A549 (cell line): ENCODE measurements at regions not wholly inside any gene's neighbourhood (a gene's known extent, or its start where the extent isn't known, plus 50 kb on each side); places are given as distances from the start of the nearest gene placed in this dataset.

Experiments used
- ATAC-seq, 2 experiments: fragments of 200-7000 bp in 1 of 2; fragments of >200 bp in 1 of 2; cut with Nextera tagmentation in 1 of 2; cut with Tn5 transposase in 1 of 2; 3 replicates each; pipeline versions ENCODE4 v1.8.0 to v1.9.1; 2018 to 2020; ENCODE audit warnings: mild to moderate bottlenecking in 1 of 2, moderate library complexity in 1 of 2
- CTCF ChIA-PET: fragments of 300-600 bp; sonication (Branson Sonifier 250); formaldehyde crosslinking; extraction: SDS; loops from one replicate; lab custom pipeline; 2021; ENCODE audit warnings: antibody characterized with exemption, inconsistent platforms; lab: Yijun Ruan, JAX
- POLR2A ChIA-PET: fragments of 350-600 bp; formaldehyde crosslinking; extraction: SDS; loops from one replicate; lab custom pipeline; 2021; ENCODE audit warnings: antibody characterized with exemption, inconsistent platforms; lab: Yijun Ruan, JAX
- DNase-seq, 2 experiments: peaks; one replicate each; pipeline versions ENCODE4 v3.0.0 to v3.0.0-alpha.2; 2011 to 2016; ENCODE audit warnings: low read depth in 1 of 2, low spot score in 1 of 2
- FAIRE-seq: peaks from 2 replicates; lab custom pipeline; 2011; peaks lifted over from hg19 to GRCh38; lab: Jason Lieb, UNC
- H3K27ac ChIP-seq, 2 experiments: fragments of >200 bp; sonication (Bioruptor Twin); formaldehyde crosslinking; 3 replicates each; pipeline ENCODE4 v1.5.1; 2016 to 2017
- H3K4me1 ChIP-seq: fragments of >200 bp; sonication (Bioruptor Twin); formaldehyde crosslinking; 3 replicates; pipeline ENCODE4 v1.6.1; 2016
- H3K4me2 ChIP-seq: fragments of >200 bp; sonication (Bioruptor Twin); formaldehyde crosslinking; 3 replicates; pipeline ENCODE4 v1.6.1; 2016
- H3K4me3 ChIP-seq: fragments of >200 bp; sonication (Bioruptor Twin); formaldehyde crosslinking; 3 replicates; pipeline ENCODE4 v1.5.1; 2016
- H3K9me3 ChIP-seq: fragments of >200 bp; sonication (Bioruptor Twin); formaldehyde crosslinking; 3 replicates; pipeline ENCODE4 v1.6.1; 2016
- CBX2 ChIP-seq: fragments of 200-600 bp; sonication (generic); IDR thresholded peaks from 2 replicates; pipeline ENCODE4 v1.6.1; 2016; ENCODE audit warnings: low read depth, mild to moderate bottlenecking, borderline replicate concordance
- EHF ChIP-seq: fragments of 250-450 bp; sonication (Bioruptor Pico); IDR thresholded peaks from 2 replicates; pipeline ENCODE4 v1.5.0; 2020; ENCODE audit warnings: mild to moderate bottlenecking
- EP300 ChIP-seq, 2 experiments: fragments of >200 bp; sonication (Bioruptor Twin); formaldehyde crosslinking; IDR thresholded peaks; 2 replicates in 1 of 2; 3 replicates in 1 of 2; pipeline ENCODE4 v1.6.1; 2016 to 2017
- ESRRA ChIP-seq: fragments of 150-350 bp; IDR thresholded peaks from 2 replicates; pipeline ENCODE4 v1.6.1; 2014; ENCODE audit warnings: mild to moderate bottlenecking, low read length, borderline replicate concordance
- FOSL2 ChIP-seq, 2 experiments: fragments of 450-650 bp in 1 of 2; fragments of >200 bp in 1 of 2; sonication (Bioruptor Twin) in 1 of 2; formaldehyde crosslinking; IDR thresholded peaks; 2 replicates each; pipeline versions ENCODE4 v1.5.0 to v1.6.1; 2016 to 2020; ENCODE audit warnings: mild to moderate bottlenecking in 1 of 2, moderate library complexity in 1 of 2
- HDAC2 ChIP-seq: fragments of 200-600 bp; sonication (generic); IDR thresholded peaks from 2 replicates; pipeline ENCODE4 v1.6.1; 2016
- JUN ChIP-seq, 2 experiments: fragments of >200 bp; sonication (Bioruptor Twin); formaldehyde crosslinking; IDR thresholded peaks; 2 replicates in 1 of 2; 3 replicates in 1 of 2; pipeline ENCODE4 v1.6.1; 2016 to 2017
- JUNB ChIP-seq: fragments of >200 bp; sonication (Bioruptor Twin); formaldehyde crosslinking; IDR thresholded peaks from 2 replicates; pipeline ENCODE4 v1.6.1; 2016
- MAFK ChIP-seq: fragments of 450-650 bp; IDR thresholded peaks from 2 replicates; pipeline ENCODE4 v1.6.1; 2014; ENCODE audit not compliant: partially characterized antibody
- POLR2AphosphoS2 ChIP-seq: conservative IDR thresholded peaks from 2 replicates; pipeline ENCODE4 v1.6.1; 2012; ENCODE audit warnings: low read length, improper control_type of control experiment, inconsistent platforms
- RCOR1 ChIP-seq: fragments of 150-350 bp; IDR thresholded peaks from 2 replicates; pipeline ENCODE4 v1.6.1; 2014; ENCODE audit warnings: antibody characterized with exemption, low read length, low read depth
- SMC3 ChIP-seq: fragments of >200 bp; sonication (Bioruptor Twin); formaldehyde crosslinking; IDR thresholded peaks from 3 replicates; pipeline ENCODE4 v1.6.1; 2018; ENCODE audit warnings: inconsistent platforms
- SREBF2 ChIP-seq: fragments of 450-650 bp; IDR thresholded peaks from 2 replicates; pipeline ENCODE4 v1.6.1; 2014; ENCODE audit warnings: mild to moderate bottlenecking, moderate library complexity
- WGBS: methylation state at CpG from one replicate; pipeline ENCODE4 v1.1.6; 2017; ENCODE audit errors: missing lambda C conversion rate; 5-methylcytosine and 5-hydroxymethylcytosine counted together
- TF ChIP-seq, protein P1 (sequence below): fragments of 450-650 bp; IDR thresholded peaks from 2 replicates; pipeline ENCODE4 v1.6.1; 2014; ENCODE audit warnings: antibody characterized with exemption
- TF ChIP-seq, protein P2 (sequence below): fragments of >200 bp; sonication (Bioruptor Twin); formaldehyde crosslinking; IDR thresholded peaks from 3 replicates; pipeline ENCODE4 v1.6.1; 2016
- TF ChIP-seq, protein P3 (sequence below): fragments of 250-450 bp; sonication (Bioruptor Pico); IDR thresholded peaks from 2 replicates; pipeline ENCODE4 v1.5.0; 2020; ENCODE audit warnings: low read depth, mild to moderate bottlenecking, moderate library complexity
- TF ChIP-seq, protein P4 (sequence below): IDR thresholded peaks from 2 replicates; pipeline ENCODE4 v1.6.1; 2012
- TF ChIP-seq, protein P5 (sequence below): IDR thresholded peaks from 2 replicates; pipeline ENCODE4 v1.6.1; 2012
- TF ChIP-seq, protein P6 (sequence below): fragments of 200-600 bp; sonication (generic); IDR thresholded peaks from 2 replicates; pipeline ENCODE4 v1.6.1; 2016; ENCODE audit warnings: antibody characterized with exemption, mild to moderate bottlenecking, moderate library complexity

DNA sequence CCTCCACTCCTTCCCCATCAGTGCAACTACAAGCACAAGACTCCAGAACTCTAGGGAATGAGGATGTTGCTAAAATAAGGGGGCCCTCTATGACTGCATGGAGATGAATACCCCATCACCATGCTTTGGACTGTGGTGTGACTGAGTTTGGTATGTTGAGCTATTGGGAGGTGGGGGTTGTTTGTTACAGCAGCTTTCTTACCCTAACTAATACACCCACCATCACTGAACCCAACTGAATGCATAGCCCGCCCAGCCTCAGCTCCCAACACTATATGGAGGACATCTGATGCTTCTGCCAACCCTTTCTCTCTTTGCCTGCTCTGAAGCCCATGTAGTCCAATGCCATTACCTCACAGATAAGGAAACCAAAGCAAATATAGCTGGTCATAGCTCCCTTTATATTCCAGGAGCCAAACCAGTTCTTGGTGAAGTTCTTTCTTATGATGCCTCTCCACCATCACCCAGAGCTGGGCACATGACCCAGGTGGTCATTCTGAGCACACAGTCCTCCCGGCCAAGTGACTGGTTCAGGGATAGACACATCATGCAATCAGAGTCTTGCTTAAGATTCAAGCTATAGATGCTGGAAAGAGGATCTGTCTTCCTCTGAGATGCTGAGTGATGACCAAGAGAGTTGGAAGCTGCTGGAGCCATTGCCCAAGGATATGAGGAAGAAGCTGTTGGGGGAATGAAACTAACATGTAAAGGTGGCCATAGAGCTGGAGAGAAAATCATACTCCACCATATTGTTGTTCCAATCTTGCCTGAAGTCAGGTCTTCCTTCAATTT is 155.6 kb upstream of the HAAO start:
- FAIRE-seq: no peak
- ChIA-PET CTCF (interaction anchor here (0.6 to 9.3 kb wide), 66 partner anchors 9 to 662 kb away, joined by 3 to 166 read pairs (median 4); partner anchors contain the start of genes THADA and ZFP36L2), POLR2A (no interaction called here)
- WGBS: 73% methylated on average over 2 of the region's 2 CpGs
- TF ChIP-seq ESRRA (no peak), EP300 (IDR thresholded peaks at IDR 0.05) (no peak), JUNB (no peak), MAFK (no peak), POLR2AphosphoS2 (no peak), CBX2 (no peak), RCOR1 (no peak), SMC3 (no peak), JUN (IDR thresholded peaks at IDR 0.05) (no peak), EHF (CRISPR knock-in tag) (no peak), FOSL2 (IDR thresholded peaks at IDR 0.05) (no peak), FOSL2 (CRISPR knock-in tag; IDR thresholded peaks at IDR 0.05) (no peak), HDAC2 (no peak)
- TF ChIP-seq, protein P1, sequence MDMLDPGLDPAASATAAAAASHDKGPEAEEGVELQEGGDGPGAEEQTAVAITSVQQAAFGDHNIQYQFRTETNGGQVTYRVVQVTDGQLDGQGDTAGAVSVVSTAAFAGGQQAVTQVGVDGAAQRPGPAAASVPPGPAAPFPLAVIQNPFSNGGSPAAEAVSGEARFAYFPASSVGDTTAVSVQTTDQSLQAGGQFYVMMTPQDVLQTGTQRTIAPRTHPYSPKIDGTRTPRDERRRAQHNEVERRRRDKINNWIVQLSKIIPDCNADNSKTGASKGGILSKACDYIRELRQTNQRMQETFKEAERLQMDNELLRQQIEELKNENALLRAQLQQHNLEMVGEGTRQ: no peak
- TF ChIP-seq, protein P2, sequence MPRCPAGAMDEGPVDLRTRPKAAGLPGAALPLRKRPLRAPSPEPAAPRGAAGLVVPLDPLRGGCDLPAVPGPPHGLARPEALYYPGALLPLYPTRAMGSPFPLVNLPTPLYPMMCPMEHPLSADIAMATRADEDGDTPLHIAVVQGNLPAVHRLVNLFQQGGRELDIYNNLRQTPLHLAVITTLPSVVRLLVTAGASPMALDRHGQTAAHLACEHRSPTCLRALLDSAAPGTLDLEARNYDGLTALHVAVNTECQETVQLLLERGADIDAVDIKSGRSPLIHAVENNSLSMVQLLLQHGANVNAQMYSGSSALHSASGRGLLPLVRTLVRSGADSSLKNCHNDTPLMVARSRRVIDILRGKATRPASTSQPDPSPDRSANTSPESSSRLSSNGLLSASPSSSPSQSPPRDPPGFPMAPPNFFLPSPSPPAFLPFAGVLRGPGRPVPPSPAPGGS: no peak
- TF ChIP-seq, protein P3, sequence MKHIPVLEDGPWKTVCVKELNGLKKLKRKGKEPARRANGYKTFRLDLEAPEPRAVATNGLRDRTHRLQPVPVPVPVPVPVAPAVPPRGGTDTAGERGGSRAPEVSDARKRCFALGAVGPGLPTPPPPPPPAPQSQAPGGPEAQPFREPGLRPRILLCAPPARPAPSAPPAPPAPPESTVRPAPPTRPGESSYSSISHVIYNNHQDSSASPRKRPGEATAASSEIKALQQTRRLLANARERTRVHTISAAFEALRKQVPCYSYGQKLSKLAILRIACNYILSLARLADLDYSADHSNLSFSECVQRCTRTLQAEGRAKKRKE (CRISPR knock-in tag): no peak
- H3K4me2 ChIP-seq: no peak overlapping the region
- no peak overlapping the region for H3K4me3 ChIP-seq
- H3K4me1 ChIP-seq: no peaks in the 10 kb centered on the region
- no peak for ATAC-seq
- DNase-seq: no peak
- no peak overlapping the region for H3K27ac ChIP-seq
- H3K9me3 ChIP-seq: no peaks in the 10 kb centered on the region

DNA sequence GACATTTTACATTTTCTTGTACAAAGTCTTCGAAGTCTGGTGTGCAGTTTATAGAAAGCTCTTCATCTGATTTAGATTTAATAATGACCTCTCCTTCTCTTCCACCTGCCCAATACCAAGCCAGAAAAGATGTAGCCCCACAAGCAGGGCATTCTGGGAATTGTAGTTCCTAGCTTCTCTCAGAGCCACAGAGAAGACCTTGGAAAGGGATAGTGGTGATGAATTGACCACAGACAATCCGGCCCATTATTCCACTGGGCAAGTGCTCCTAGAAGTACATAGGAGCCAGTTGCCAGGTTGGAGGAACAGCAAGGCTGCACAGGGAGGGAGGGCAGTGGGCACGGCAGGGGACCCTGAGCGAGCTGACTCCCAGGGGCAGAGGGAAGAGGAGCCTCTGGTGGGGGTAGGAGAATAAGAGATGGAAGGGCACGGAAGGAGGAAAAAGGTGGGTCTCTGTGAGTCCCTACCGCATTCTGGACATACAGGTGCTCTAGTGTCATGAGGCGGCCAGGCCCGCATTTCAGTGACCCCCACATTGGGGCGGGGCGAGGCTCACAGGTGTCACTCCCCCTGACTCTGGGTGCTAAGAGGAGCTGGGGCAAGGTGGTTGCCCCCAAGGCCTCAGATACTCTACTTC is 152.5 kb upstream of the HAAO start:
- DNase-seq: peak; percentile 44 to 60
- Histone ChIP-seq H3K9me3 (no peaks in the 10 kb centered on the region), H3K4me2 (no peak overlapping the region), H3K4me3 (no peak overlapping the region)
- 71% methylated on average over 10 of the region's 10 CpGs for WGBS
- TF ChIP-seq, protein P4, sequence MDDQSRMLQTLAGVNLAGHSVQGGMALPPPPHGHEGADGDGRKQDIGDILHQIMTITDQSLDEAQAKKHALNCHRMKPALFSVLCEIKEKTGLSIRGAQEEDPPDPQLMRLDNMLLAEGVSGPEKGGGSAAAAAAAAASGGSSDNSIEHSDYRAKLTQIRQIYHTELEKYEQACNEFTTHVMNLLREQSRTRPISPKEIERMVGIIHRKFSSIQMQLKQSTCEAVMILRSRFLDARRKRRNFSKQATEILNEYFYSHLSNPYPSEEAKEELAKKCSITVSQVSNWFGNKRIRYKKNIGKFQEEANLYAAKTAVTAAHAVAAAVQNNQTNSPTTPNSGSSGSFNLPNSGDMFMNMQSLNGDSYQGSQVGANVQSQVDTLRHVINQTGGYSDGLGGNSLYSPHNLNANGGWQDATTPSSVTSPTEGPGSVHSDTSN: no peak
- TF ChIP-seq, protein P5, sequence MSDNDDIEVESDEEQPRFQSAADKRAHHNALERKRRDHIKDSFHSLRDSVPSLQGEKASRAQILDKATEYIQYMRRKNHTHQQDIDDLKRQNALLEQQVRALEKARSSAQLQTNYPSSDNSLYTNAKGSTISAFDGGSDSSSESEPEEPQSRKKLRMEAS: no peak
- TF ChIP-seq, protein P6, sequence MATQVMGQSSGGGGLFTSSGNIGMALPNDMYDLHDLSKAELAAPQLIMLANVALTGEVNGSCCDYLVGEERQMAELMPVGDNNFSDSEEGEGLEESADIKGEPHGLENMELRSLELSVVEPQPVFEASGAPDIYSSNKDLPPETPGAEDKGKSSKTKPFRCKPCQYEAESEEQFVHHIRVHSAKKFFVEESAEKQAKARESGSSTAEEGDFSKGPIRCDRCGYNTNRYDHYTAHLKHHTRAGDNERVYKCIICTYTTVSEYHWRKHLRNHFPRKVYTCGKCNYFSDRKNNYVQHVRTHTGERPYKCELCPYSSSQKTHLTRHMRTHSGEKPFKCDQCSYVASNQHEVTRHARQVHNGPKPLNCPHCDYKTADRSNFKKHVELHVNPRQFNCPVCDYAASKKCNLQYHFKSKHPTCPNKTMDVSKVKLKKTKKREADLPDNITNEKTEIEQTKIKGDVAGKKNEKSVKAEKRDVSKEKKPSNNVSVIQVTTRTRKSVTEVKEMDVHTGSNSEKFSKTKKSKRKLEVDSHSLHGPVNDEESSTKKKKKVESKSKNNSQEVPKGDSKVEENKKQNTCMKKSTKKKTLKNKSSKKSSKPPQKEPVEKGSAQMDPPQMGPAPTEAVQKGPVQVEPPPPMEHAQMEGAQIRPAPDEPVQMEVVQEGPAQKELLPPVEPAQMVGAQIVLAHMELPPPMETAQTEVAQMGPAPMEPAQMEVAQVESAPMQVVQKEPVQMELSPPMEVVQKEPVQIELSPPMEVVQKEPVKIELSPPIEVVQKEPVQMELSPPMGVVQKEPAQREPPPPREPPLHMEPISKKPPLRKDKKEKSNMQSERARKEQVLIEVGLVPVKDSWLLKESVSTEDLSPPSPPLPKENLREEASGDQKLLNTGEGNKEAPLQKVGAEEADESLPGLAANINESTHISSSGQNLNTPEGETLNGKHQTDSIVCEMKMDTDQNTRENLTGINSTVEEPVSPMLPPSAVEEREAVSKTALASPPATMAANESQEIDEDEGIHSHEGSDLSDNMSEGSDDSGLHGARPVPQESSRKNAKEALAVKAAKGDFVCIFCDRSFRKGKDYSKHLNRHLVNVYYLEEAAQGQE: no peak
- TF ChIP-seq SREBF2: no peak
- TF ChIP-seq, all 56 proteins: peak for 0
- FAIRE-seq (no peak), ATAC-seq (peak; percentile 48 to 79; a peak in 4 of 6 replicates)
- H3K4me1 ChIP-seq: no peaks in the 10 kb centered on the region
- no peak overlapping the region for H3K27ac ChIP-seq
- POLR2A ChIA-PET: interaction anchor here (0.6 to 1.0 kb wide), 2 partner anchors 282 to 651 kb away, joined by 3 to 4 read pairs; partner anchors contain the start of genes THADA and ZFP36L2
- CTCF ChIA-PET: interaction anchor here (0.7 to 9.3 kb wide), 20 partner anchors 11 to 665 kb away, joined by 3 to 166 read pairs (median 7); partner anchors contain the start of gene ZFP36L2
